ENCODE measurements at regions not wholly inside any gene's neighbourhood (a gene's known extent, or its start where the extent isn't known, plus 50 kb on each side); places are given as distances from the start of the nearest gene placed in this dataset.

DNA sequence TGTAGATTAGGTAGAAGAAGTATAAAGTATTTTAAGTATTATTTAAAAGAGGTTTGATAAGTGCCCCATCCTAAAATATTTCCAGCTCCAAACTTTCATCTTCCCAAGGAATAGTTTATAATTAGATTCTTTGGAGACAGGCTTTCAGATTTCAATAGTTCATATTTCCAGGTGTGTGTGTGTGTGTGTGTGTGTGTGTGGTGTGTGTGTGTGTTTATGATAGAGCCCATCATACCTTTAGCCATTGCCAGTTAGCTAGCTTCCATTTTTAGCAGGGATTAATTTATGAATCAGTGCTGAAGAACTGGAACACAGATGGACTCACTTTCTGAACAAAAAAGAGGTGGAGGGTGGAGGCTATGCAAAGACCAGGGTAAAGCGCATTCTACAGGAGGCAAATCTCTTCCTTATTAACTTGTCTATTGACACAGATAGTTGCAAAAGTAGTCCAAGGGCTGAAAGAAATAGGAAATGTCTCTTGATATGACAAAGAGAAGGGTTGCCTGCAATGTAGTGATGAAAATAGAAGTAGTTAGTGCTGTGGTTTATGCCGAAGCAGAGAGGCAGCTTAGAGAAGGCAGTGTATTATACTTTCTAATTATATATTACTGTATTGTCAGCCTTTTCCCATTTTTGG is 301.1 kb downstream of the MAN2A1 start:
- Histone ChIP-seq H3K4me2 (ENCODE audit: control insufficient read depth, insufficient read depth) (no peak overlapping the region), H4K20me1 (ENCODE audit: control insufficient read depth, insufficient read depth) (no peaks in the 10 kb centered on the region), H3K4me1 (ENCODE audit: control insufficient read depth, insufficient read depth, low read length) (no peaks in the 10 kb centered on the region), H3K4me3 (no peak overlapping the region), H3K27me3 (replicated peaks in 1 of 2; ENCODE audit: control insufficient read depth in 2 of 2, insufficient read depth in 2 of 2, low read length in 1 of 2) (no peaks in the 10 kb centered on the region), H3K9me3 (replicated peaks; ENCODE audit: control insufficient read depth, insufficient read depth, low read length) (no peaks in the 10 kb centered on the region), H3K36me3 (ENCODE audit: control insufficient read depth in 2 of 2, insufficient read depth in 2 of 2, low read length in 1 of 2) (no peaks in the 10 kb centered on the region), H3K9ac (ENCODE audit: control insufficient read depth, insufficient read depth, low read length) (no peak overlapping the region), H3K27ac (ENCODE audit: control insufficient read depth, insufficient read depth) (no peak overlapping the region), H3K79me2 (ENCODE audit: control insufficient read depth, insufficient read depth, low read length) (no peaks in the 10 kb centered on the region), H2AFZ (ENCODE audit: control insufficient read depth, low read depth, low read length) (no peak overlapping the region)
- RAD21 ChIA-PET (ENCODE audit: unreplicated experiment): no interaction called here
- ATAC-seq (no peak), DNase-seq (ENCODE audit: low read depth, low spot score) (no peak), FAIRE-seq (no peak)
- in situ Hi-C loops (cut with MboI): no loop called here
- 74% methylated on average over 2 of the region's 2 CpGs for WGBS (ENCODE audit: insufficient coverage, insufficient replicate concordance, low lambda C conversion rate, missing lambda C conversion rate)
- no TSS peak for BruUV-seq (replicated peaks)
- intact Hi-C loops (cut with micrococcal nuclease; ENCODE audit: unreplicated experiment): no loop called here
- SMC1A ChIA-PET (ENCODE audit: uncharacterized antibody, unreplicated experiment): no interaction called here
- CTCF ChIA-PET: no interaction called here
- POLR2A ChIA-PET: no interaction called here
- TF ChIP-seq SMARCA5 (IDR thresholded peaks at IDR 0.05) (no peak), ATF7 (IDR thresholded peaks at IDR 0.05; ENCODE audit: low read depth) (no peak), GABPA (IDR thresholded peaks at IDR 0.05; ENCODE audit: low read depth) (no peak), ETV6 (conservative IDR thresholded peaks at IDR 0.05 in 1 of 2, IDR thresholded peaks at IDR 0.05 in 1 of 2; ENCODE audit: borderline replicate concordance in 1 of 2, low read depth in 1 of 2) (no peak), NR2F1 (conservative IDR thresholded peaks at IDR 0.05) (no peak), PAX5 (IDR thresholded peaks at IDR 0.05; ENCODE audit: borderline replicate concordance, low read depth, low read length) (no peak), ZNF384 (IDR thresholded peaks at IDR 0.05; ENCODE audit: borderline replicate concordance, low read depth, low read length) (no peak), SIX5 (IDR thresholded peaks at IDR 0.05; ENCODE audit: low read depth, low read length, severe bottlenecking) (no peak), HDAC2 (IDR thresholded peaks at IDR 0.05) (no peak), ASH2L (IDR thresholded peaks at IDR 0.05; ENCODE audit: borderline replicate concordance, low read depth) (no peak), TARDBP (IDR thresholded peaks at IDR 0.05; ENCODE audit: borderline replicate concordance) (no peak), POLR2AphosphoS5 (IDR thresholded peaks at IDR 0.05; ENCODE audit: low read length) (no peak), NFIC (IDR thresholded peaks at IDR 0.05; ENCODE audit: low read depth, low read length) (no peak), SREBF2 (IDR thresholded peaks at IDR 0.05; ENCODE audit: low read length) (no peak)
- TF ChIP-seq, protein P1, sequence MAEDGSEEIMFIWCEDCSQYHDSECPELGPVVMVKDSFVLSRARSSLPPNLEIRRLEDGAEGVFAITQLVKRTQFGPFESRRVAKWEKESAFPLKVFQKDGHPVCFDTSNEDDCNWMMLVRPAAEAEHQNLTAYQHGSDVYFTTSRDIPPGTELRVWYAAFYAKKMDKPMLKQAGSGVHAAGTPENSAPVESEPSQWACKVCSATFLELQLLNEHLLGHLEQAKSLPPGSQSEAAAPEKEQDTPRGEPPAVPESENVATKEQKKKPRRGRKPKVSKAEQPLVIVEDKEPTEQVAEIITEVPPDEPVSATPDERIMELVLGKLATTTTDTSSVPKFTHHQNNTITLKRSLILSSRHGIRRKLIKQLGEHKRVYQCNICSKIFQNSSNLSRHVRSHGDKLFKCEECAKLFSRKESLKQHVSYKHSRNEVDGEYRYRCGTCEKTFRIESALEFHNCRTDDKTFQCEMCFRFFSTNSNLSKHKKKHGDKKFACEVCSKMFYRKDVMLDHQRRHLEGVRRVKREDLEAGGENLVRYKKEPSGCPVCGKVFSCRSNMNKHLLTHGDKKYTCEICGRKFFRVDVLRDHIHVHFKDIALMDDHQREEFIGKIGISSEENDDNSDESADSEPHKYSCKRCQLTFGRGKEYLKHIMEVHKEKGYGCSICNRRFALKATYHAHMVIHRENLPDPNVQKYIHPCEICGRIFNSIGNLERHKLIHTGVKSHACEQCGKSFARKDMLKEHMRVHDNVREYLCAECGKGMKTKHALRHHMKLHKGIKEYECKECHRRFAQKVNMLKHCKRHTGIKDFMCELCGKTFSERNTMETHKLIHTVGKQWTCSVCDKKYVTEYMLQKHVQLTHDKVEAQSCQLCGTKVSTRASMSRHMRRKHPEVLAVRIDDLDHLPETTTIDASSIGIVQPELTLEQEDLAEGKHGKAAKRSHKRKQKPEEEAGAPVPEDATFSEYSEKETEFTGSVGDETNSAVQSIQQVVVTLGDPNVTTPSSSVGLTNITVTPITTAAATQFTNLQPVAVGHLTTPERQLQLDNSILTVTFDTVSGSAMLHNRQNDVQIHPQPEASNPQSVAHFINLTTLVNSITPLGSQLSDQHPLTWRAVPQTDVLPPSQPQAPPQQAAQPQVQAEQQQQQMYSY (CRISPR knock-in tag; IDR thresholded peaks at IDR 0.05): no peak
- TF ChIP-seq, protein P2, sequence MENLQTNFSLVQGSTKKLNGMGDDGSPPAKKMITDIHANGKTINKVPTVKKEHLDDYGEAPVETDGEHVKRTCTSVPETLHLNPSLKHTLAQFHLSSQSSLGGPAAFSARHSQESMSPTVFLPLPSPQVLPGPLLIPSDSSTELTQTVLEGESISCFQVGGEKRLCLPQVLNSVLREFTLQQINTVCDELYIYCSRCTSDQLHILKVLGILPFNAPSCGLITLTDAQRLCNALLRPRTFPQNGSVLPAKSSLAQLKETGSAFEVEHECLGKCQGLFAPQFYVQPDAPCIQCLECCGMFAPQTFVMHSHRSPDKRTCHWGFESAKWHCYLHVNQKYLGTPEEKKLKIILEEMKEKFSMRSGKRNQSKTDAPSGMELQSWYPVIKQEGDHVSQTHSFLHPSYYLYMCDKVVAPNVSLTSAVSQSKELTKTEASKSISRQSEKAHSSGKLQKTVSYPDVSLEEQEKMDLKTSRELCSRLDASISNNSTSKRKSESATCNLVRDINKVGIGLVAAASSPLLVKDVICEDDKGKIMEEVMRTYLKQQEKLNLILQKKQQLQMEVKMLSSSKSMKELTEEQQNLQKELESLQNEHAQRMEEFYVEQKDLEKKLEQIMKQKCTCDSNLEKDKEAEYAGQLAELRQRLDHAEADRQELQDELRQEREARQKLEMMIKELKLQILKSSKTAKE (IDR thresholded peaks at IDR 0.05; ENCODE audit: low read depth, poor library complexity, severe bottlenecking): no peak
- TF ChIP-seq, protein P3, sequence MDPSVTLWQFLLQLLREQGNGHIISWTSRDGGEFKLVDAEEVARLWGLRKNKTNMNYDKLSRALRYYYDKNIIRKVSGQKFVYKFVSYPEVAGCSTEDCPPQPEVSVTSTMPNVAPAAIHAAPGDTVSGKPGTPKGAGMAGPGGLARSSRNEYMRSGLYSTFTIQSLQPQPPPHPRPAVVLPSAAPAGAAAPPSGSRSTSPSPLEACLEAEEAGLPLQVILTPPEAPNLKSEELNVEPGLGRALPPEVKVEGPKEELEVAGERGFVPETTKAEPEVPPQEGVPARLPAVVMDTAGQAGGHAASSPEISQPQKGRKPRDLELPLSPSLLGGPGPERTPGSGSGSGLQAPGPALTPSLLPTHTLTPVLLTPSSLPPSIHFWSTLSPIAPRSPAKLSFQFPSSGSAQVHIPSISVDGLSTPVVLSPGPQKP (IDR thresholded peaks at IDR 0.05; ENCODE audit: low read depth, low read length): no peak
- TF ChIP-seq, protein P4, sequence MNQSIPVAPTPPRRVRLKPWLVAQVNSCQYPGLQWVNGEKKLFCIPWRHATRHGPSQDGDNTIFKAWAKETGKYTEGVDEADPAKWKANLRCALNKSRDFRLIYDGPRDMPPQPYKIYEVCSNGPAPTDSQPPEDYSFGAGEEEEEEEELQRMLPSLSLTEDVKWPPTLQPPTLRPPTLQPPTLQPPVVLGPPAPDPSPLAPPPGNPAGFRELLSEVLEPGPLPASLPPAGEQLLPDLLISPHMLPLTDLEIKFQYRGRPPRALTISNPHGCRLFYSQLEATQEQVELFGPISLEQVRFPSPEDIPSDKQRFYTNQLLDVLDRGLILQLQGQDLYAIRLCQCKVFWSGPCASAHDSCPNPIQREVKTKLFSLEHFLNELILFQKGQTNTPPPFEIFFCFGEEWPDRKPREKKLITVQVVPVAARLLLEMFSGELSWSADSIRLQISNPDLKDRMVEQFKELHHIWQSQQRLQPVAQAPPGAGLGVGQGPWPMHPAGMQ (IDR thresholded peaks at IDR 0.05; ENCODE audit: borderline replicate concordance): no peak

Data from GM12878 (cell line).